Activated CD4-positive, CD25-positive, alpha-beta regulatory T cell (primary cell): ENCODE measurements at regions not wholly inside any gene's neighbourhood (a gene's known extent, or its start where the extent isn't known, plus 50 kb on each side); places are given as distances from the start of the nearest gene placed in this dataset.

Source experiments
- DNase-seq, 4 experiments: peaks; one replicate each; lab custom pipeline; 2025; lab: John Stamatoyannopoulos, UW

GRCh38 chr2:22238967-22239366 is 1115.2 kb downstream of the TDRD15 start:
- DNase-seq, result no peak

- no peak for DNase-seq
Measured at GRCh38 chr2:22247466-22247865, 1123.7 kb downstream of the TDRD15 start.

GRCh38 chr2:22248851-22249250 is 1125.1 kb downstream of the TDRD15 start:
- no peak for DNase-seq

- DNase-seq, result no peak
Measured at GRCh38 chr2:22253171-22253570, 1129.4 kb downstream of the TDRD15 start.

- DNase-seq, result no peak
Measured at GRCh38 chr2:22261165-22261564, 1123.8 kb upstream of the KLHL29 start.

GRCh38 chr2:22270341-22270740 is 1114.6 kb upstream of the KLHL29 start:
- no peak for DNase-seq

- no peak for DNase-seq
Measured at GRCh38 chr2:22273853-22274252, 1111.1 kb upstream of the KLHL29 start.

GRCh38 chr2:22274661-22275060 is 1110.3 kb upstream of the KLHL29 start:
- no peak for DNase-seq

- DNase-seq, result no peak
Measured at GRCh38 chr2:22276696-22277095, 1108.3 kb upstream of the KLHL29 start.

GRCh38 chr2:22279541-22279940 is 1105.4 kb upstream of the KLHL29 start:
- DNase-seq, result no peak

GRCh38 chr2:22281033-22281432 is 1103.9 kb upstream of the KLHL29 start:
- DNase-seq, result no peak

GRCh38 chr2:22282220-22282619 is 1102.8 kb upstream of the KLHL29 start:
- no peak for DNase-seq

GRCh38 chr2:22282916-22283315 is 1102.1 kb upstream of the KLHL29 start:
- no peak for DNase-seq

- no peak for DNase-seq
Measured at GRCh38 chr2:22283436-22283835, 1101.5 kb upstream of the KLHL29 start.

GRCh38 chr2:22290302-22290701 is 1094.7 kb upstream of the KLHL29 start:
- DNase-seq, result no peak

GRCh38 chr2:22290909-22291473 is 1094.0 kb upstream of the KLHL29 start:
- DNase-seq, result no peak

- DNase-seq, result no peak
Measured at GRCh38 chr2:22301228-22301627, 1083.8 kb upstream of the KLHL29 start.

GRCh38 chr2:22326250-22326649 is 1058.7 kb upstream of the KLHL29 start:
- DNase-seq, result no peak

GRCh38 chr2:22329211-22330154 is 1055.5 kb upstream of the KLHL29 start:
- no peak for DNase-seq

- no peak for DNase-seq
Measured at GRCh38 chr2:22336414-22336813, 1048.6 kb upstream of the KLHL29 start.

GRCh38 chr2:22340716-22341115 is 1044.3 kb upstream of the KLHL29 start:
- no peak for DNase-seq

- DNase-seq, result no peak
Measured at GRCh38 chr2:22347306-22347705, 1037.7 kb upstream of the KLHL29 start.

GRCh38 chr2:22350621-22351020 is 1034.4 kb upstream of the KLHL29 start:
- DNase-seq, result no peak
